ENCODE measurements at regions not wholly inside any gene's neighbourhood (a gene's known extent, or its start where the extent isn't known, plus 50 kb on each side); places are given as distances from the start of the nearest gene placed in this dataset.

DNA sequence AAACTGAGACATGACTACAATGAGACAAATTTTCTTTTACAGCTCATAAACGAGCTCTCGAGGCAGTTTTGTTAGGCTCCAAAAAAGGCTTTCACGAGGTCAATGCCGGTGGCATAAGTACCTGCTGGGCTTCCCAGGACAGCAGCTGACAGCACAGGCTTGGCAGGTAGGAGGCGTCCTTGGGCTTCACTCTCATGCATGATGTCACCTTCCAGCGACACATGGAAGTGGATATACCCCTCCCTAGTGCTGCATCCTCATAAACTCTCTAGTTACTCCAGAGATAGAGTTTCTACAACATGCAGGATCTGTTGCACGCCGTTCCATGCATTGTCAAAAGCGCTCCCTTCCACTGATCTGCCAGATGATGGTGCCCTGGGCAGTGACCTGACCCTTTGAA lies 112.5 kb upstream of the PAXBP1 start:
- Mint-ChIP-seq H3K9me3 (no peaks in the 10 kb centered on the region), H3K4me3 (no peak overlapping the region), H3K4me1 (no peaks in the 10 kb centered on the region), H3K27me3 (peaks cover 15% of the 10 kb centered on the region), H3K27ac (no peak overlapping the region), H3K36me3 (ENCODE audit: low read depth) (no peaks in the 10 kb centered on the region)
- intact Hi-C loops (cut with micrococcal nuclease), result no loop called here
- ChIA-PET POLR2A (no interaction called here), CTCF (no interaction called here)
- DNase-seq (no peak), ATAC-seq (ENCODE audit: low read depth) (no peak)
- TF ChIP-seq, protein P1, sequence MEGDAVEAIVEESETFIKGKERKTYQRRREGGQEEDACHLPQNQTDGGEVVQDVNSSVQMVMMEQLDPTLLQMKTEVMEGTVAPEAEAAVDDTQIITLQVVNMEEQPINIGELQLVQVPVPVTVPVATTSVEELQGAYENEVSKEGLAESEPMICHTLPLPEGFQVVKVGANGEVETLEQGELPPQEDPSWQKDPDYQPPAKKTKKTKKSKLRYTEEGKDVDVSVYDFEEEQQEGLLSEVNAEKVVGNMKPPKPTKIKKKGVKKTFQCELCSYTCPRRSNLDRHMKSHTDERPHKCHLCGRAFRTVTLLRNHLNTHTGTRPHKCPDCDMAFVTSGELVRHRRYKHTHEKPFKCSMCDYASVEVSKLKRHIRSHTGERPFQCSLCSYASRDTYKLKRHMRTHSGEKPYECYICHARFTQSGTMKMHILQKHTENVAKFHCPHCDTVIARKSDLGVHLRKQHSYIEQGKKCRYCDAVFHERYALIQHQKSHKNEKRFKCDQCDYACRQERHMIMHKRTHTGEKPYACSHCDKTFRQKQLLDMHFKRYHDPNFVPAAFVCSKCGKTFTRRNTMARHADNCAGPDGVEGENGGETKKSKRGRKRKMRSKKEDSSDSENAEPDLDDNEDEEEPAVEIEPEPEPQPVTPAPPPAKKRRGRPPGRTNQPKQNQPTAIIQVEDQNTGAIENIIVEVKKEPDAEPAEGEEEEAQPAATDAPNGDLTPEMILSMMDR (IDR thresholded peaks at IDR 0.05), result no peak

DNA sequence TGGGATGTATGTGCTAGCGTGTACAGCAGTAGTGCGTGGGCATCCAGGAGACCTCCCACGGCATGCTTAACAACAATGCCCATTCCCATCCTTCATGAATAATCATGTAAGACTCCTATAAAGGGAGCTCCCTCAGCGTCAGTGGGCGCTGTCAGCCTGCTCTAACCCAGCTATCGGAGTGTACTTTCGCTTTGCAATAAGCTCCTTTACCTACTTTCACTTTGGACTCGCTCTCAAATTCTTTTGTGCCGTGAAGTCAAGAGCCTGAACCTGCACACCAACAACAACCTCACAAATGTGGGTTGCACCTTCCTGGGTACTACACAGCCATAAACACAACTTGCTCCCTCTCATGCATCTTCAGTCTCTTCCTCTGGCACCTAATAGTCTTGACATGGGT lies 114.8 kb upstream of the PAXBP1 start:
- TF ChIP-seq, protein P1 (IDR thresholded peaks at IDR 0.05), result no peak
- Mint-ChIP-seq H3K27me3 (peaks cover 22% of the 10 kb centered on the region), H3K9me3 (no peaks in the 10 kb centered on the region), H3K27ac (no peak overlapping the region), H3K36me3 (ENCODE audit: low read depth) (no peaks in the 10 kb centered on the region), H3K4me3 (no peak overlapping the region), H3K4me1 (no peaks in the 10 kb centered on the region)
- CTCF ChIA-PET, result no interaction called here
- ATAC-seq (ENCODE audit: low read depth) (no peak), DNase-seq (no peak)
- intact Hi-C loops (cut with micrococcal nuclease), result no loop called here
- POLR2A ChIA-PET, result interaction anchor here (0.5 kb wide), 1 partner anchor 115 kb away, joined by 7 read pairs; the partner anchor contains the start of gene PAXBP1

DNA sequence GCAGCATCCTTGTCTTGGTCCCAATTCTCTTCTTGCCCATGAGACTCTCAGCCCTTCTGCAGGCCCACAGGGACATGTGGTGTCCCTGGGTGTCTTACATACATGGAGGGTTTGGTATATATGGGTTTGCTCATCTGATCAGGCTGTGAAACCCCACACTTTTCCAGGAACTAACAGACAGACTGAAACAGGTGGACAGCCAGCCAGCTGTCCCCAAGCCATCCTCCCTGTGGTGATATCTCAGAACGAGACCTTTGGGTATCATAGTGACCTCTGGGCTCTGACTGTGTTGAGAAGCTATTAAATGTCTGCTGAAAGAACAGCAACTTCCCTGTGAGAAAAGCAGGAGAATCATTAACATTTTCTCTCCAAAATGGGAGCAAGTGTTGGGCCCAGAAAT lies 115.5 kb upstream of the PAXBP1 start:
- POLR2A ChIA-PET, result interaction anchor here (0.6 kb wide), 1 partner anchor 10 kb away, joined by 3 read pairs; no protein-coding TSS in a partner anchor
- no peaks in the 10 kb centered on the region for H3K4me1 Mint-ChIP-seq
- TF ChIP-seq, protein P1 (IDR thresholded peaks at IDR 0.05), result no peak
- DNase-seq (no peak), ATAC-seq (ENCODE audit: low read depth) (no peak)
- no peaks in the 10 kb centered on the region for H3K9me3 Mint-ChIP-seq
- intact Hi-C loops (cut with micrococcal nuclease), result no loop called here
- CTCF ChIA-PET, result no interaction called here
- no peaks in the 10 kb centered on the region for H3K36me3 Mint-ChIP-seq (ENCODE audit: low read depth)
- H3K4me3 Mint-ChIP-seq, result no peak overlapping the region
- no peak overlapping the region for H3K27ac Mint-ChIP-seq
- peaks cover 20% of the 10 kb centered on the region for H3K27me3 Mint-ChIP-seq

DNA sequence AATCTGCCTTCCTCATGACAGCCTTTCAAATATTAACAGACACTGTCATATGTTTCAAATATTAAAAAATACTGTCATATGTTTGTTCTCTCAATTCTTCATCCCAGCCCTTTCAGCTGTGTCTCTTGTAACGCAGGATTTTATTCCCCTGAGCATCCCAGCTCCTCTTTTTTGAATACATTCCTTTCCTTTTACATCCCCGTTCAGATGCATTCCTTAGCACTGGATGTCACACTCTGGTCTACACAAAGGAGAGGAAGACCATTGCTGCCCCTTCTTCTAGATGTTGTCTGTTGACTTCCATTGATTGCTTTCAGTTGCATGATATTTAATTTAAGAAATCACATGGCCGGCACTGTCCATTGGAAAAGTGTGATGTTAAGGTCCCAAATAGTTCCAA lies 117.4 kb upstream of the PAXBP1 start:
- DNase-seq (no peak), ATAC-seq (ENCODE audit: low read depth) (no peak)
- ChIA-PET POLR2A (no interaction called here), CTCF (no interaction called here)
- H3K4me1 Mint-ChIP-seq, result no peaks in the 10 kb centered on the region
- H3K36me3 Mint-ChIP-seq (ENCODE audit: low read depth), result no peaks in the 10 kb centered on the region
- intact Hi-C loops (cut with micrococcal nuclease), result no loop called here
- H3K27me3 Mint-ChIP-seq, result peaks cover 19% of the 10 kb centered on the region
- no peak overlapping the region for H3K27ac Mint-ChIP-seq
- H3K9me3 Mint-ChIP-seq, result no peaks in the 10 kb centered on the region
- H3K4me3 Mint-ChIP-seq, result no peak overlapping the region
- TF ChIP-seq, protein P1 (IDR thresholded peaks at IDR 0.05), result no peak

DNA sequence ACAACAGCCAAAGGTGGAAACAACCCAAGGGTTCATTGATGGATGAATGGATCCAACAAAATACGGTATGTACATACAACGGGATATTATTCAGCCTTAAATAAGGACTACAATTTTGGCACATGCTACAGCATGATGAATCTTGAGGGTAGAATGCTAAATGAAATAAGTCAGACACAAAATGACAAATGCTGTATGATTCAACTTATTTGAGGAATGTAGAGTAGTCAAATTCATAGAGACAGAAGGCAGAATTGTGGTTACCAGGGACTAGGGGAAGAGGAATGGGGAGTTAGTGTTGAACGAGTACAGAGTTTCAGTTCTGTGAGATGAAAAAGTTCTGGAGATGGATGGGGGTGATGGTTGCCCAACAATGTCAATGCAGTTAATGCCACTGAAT lies 118.0 kb upstream of the PAXBP1 start:
- H3K9me3 Mint-ChIP-seq, result peaks cover 2% of the 10 kb centered on the region
- POLR2A ChIA-PET, result no interaction called here
- TF ChIP-seq, protein P1 (IDR thresholded peaks at IDR 0.05), result no peak
- intact Hi-C loops (cut with micrococcal nuclease), result no loop called here
- DNase-seq, result no peak
- no peaks in the 10 kb centered on the region for H3K4me1 Mint-ChIP-seq
- no peak overlapping the region for H3K4me3 Mint-ChIP-seq
- CTCF ChIA-PET, result no interaction called here
- no peak overlapping the region for H3K27ac Mint-ChIP-seq
- peaks cover 23% of the 10 kb centered on the region for H3K27me3 Mint-ChIP-seq
- ATAC-seq (ENCODE audit: low read depth), result no peak
- H3K36me3 Mint-ChIP-seq (ENCODE audit: low read depth), result no peaks in the 10 kb centered on the region
